ENCODE measurements at regions not wholly inside any gene's neighbourhood (a gene's known extent, or its start where the extent isn't known, plus 50 kb on each side); places are given as distances from the start of the nearest gene placed in this dataset.
"Not testable (repeated sequence)": the region's sequence is repeated elsewhere in the genome, so short reads cannot be mapped to it uniquely, and the experiment has no call there.

DNA sequence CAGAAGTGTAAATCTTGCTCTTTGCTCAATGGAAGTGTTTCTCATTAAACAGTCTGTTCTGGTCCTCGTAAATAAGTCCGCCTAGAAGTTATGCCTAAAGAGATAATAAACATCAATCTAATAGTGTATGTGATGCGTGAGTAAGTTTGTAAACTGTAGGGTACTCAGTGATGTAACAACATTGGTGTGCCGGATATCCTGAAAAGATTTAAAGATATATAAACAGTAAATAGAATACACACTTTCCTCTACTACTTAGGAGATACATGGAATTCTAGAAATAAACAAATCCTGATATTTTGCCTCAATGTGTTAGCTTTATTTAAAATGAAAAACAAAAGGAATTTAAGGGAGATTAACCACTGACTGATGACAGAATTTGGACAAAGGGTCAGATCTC, 123.5 kb downstream of the AHR start:
- no peaks in the 10 kb centered on the region for H3K4me1 ChIP-seq (replicated peaks in 1 of 2)
- no peak overlapping the region for H3K27ac ChIP-seq
- in situ Hi-C loops (cut with MboI; ENCODE audit: low pct_unique_long_range_greater_than_20kb in 2 of 9, low sequenced_read_pairs in 9 of 9, unreplicated experiment in 9 of 9): no loop called here
- 55 to 100% (median 85%) methylated on average over 1 to 4 of the region's 4 CpGs; no CpG with 5 or more reads in 1 of the 10 experiments for WGBS, 10 experiments
- no peak overlapping the region for H3K4me3 ChIP-seq
- no peak for ATAC-seq (replicated peaks in 6 of 8)

GRCh38 chr7:17422966-17423365, 124.5 kb downstream of the AHR start:
- in situ Hi-C loops (cut with MboI; ENCODE audit: low pct_unique_long_range_greater_than_20kb in 2 of 9, low sequenced_read_pairs in 9 of 9, unreplicated experiment in 9 of 9): no loop called here
- 23 to 100% (median 74%) methylated on average over 1 to 2 of the region's 2 CpGs for WGBS, 10 experiments
- Histone ChIP-seq H3K4me3 (no peak overlapping the region), H3K27ac (no peak overlapping the region), H3K4me1 (replicated peaks in 1 of 2) (no peaks in the 10 kb centered on the region)
- no peak for ATAC-seq (replicated peaks in 6 of 8)

GRCh38 chr7:17427924-17428323, 129.5 kb downstream of the AHR start:
- no peak overlapping the region for H3K27ac ChIP-seq
- no peak overlapping the region for H3K4me3 ChIP-seq
- no peak for ATAC-seq (replicated peaks in 6 of 8)
- in situ Hi-C loops (cut with MboI; ENCODE audit: low pct_unique_long_range_greater_than_20kb in 2 of 9, low sequenced_read_pairs in 9 of 9, unreplicated experiment in 9 of 9): no loop called here
- H3K4me1 ChIP-seq (replicated peaks in 1 of 2): no peaks in the 10 kb centered on the region

GRCh38 chr7:17429579-17429978, 131.1 kb downstream of the AHR start:
- WGBS, 10 experiments: 60 to 100% (median 86%) methylated on average over 1 to 4 of the region's 4 CpGs; no CpG with 5 or more reads in 1 of the 10 experiments
- no peak for ATAC-seq (replicated peaks in 6 of 8)
- in situ Hi-C loops (cut with MboI; ENCODE audit: low pct_unique_long_range_greater_than_20kb in 2 of 9, low sequenced_read_pairs in 9 of 9, unreplicated experiment in 9 of 9): no loop called here
- Histone ChIP-seq H3K4me3 (no peak overlapping the region), H3K27ac (no peak overlapping the region), H3K4me1 (replicated peaks in 1 of 2) (no peaks in the 10 kb centered on the region)

DNA sequence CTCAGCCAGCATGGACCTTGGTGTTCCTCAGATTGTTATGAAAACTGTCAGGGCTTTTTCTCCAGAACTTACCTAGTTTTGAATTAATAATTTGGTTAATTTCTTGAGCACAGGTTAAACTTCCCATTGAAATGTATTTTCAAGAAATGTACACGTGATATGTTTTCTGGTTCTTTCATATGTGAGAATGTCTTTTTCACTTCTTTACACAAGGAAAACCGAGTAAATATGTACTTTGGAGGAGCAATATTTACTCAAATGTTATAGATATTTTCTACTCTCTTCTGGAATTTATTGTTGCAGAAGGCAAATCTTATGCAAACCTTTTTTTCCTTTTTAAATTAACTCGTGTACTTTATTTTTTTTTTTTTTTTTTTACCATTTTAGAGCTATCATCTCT, 134.3 kb downstream of the AHR start:
- 38 to 90% (median 53%) methylated on average over 3 of the region's 3 CpGs; no CpG with 5 or more reads in 1 of the 10 experiments for WGBS, 10 experiments
- in situ Hi-C loops (cut with MboI; ENCODE audit: low pct_unique_long_range_greater_than_20kb in 2 of 9, low sequenced_read_pairs in 9 of 9, unreplicated experiment in 9 of 9): no loop called here
- Histone ChIP-seq H3K4me1 (replicated peaks in 1 of 2) (peaks cover 0 to 5% of the 10 kb centered on the region in 2 donors), H3K4me3 (no peak overlapping the region), H3K27ac (no peak overlapping the region)
- ATAC-seq (replicated peaks in 6 of 8): no peak

DNA sequence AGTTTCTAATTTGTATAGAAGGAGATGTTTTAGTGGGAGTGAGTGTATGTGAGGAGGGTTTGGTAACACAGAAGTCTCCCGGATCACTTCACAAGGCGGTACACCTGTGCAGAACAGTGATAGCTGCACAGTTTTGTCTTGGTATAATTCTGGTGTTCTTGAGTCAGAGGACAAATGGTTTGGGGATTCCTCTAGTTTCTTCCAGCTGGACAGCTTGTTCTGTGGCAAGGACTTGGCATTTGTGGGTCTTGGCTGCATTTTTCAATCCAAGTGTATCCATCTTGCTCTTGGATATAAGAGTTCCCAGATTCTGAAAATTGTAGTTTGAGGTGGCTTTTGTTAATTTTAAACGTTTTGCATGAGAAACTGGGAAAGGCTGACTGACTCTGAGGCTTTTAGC, 135.7 kb downstream of the AHR start:
- no peak for ATAC-seq (replicated peaks in 6 of 8)
- H3K4me3 ChIP-seq: no peak overlapping the region
- H3K4me1 ChIP-seq (replicated peaks in 1 of 2): peaks cover 0 to 5% of the 10 kb centered on the region in 2 donors
- 0 to 93% (median 80%) methylated on average over 1 to 3 of the region's 3 CpGs; no CpG with 5 or more reads in 3 of the 10 experiments for WGBS, 10 experiments
- no peak overlapping the region for H3K27ac ChIP-seq
- in situ Hi-C loops (cut with MboI; ENCODE audit: low pct_unique_long_range_greater_than_20kb in 2 of 9, low sequenced_read_pairs in 9 of 9, unreplicated experiment in 9 of 9): no loop called here

DNA sequence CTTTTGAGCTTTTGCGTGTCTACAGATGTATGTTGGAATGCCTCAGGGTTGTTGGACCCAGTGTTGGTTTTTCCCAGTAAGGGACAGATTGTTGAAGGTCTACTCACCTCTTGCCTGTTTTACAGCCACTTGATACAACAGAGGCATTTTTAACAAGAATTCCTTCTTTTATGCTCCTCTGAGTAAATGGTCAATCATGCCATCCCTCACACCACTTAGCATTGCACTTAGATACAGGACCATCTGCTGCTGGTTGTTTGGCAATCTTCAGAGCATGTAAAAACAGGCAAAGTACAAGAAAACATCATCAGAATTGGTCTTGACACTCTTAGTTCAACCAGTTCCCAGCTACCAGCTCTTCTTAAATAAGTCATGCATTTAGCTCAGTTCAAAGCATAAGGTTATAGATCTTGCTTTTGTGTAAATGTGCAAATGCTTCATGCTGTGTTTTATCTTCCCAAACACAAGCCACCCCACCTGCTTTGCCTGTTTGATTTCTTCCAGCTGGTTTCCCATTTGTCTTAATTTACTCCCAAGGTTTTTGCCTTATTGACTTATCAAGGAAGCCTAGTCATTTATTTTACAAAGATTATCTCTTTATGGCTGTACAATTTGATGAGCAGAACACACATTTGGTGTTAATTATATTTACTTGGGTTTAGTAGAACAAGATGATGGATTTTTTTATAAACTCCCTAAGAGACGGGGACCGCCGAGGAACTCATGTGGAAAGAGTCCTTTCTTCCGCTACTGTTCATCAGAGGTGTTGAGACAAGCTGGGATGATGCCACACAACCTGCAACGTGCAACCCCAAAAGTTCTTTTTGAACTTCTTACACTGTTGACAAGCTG, 136.6 kb downstream of the AHR start:
- in situ Hi-C loops (cut with MboI; ENCODE audit: low pct_unique_long_range_greater_than_20kb in 2 of 9, low sequenced_read_pairs in 9 of 9, unreplicated experiment in 9 of 9): no loop called here
- no peak overlapping the region for H3K4me3 ChIP-seq
- no peak overlapping the region for H3K27ac ChIP-seq
- peaks cover 0 to 5% of the 10 kb centered on the region in 2 donors for H3K4me1 ChIP-seq (replicated peaks in 1 of 2)
- no peak for ATAC-seq (replicated peaks in 6 of 8)
- 80 to 100% (median 88%) methylated on average over 1 to 6 of the region's 6 CpGs; no CpG with 5 or more reads in 1 of the 10 experiments for WGBS, 10 experiments

- no peak overlapping the region for H3K27ac ChIP-seq
- H3K4me3 ChIP-seq: no peak overlapping the region
- no peak for ATAC-seq (replicated peaks in 6 of 8)
- WGBS, 10 experiments: 10 to 90% (median 31%) methylated on average over 1 to 2 of the region's 2 CpGs; no CpG with 5 or more reads in 2 of the 10 experiments
- in situ Hi-C loops (cut with MboI; ENCODE audit: low pct_unique_long_range_greater_than_20kb in 2 of 9, low sequenced_read_pairs in 9 of 9, unreplicated experiment in 9 of 9): no loop called here
- H3K4me1 ChIP-seq (replicated peaks in 1 of 2): peaks cover 0 to 5% of the 10 kb centered on the region in 2 donors
Measured at GRCh38 chr7:17436126-17436525, 137.7 kb downstream of the AHR start.

- in situ Hi-C loops (cut with MboI; ENCODE audit: low pct_unique_long_range_greater_than_20kb in 2 of 9, low sequenced_read_pairs in 9 of 9, unreplicated experiment in 9 of 9): no loop called here
- WGBS, 10 experiments: 92 to 100% (median 100%) methylated on average over 1 of the region's 1 CpG; no CpG with 5 or more reads in 4 of the 10 experiments
- ATAC-seq (replicated peaks in 6 of 8): no peak
- H3K27ac ChIP-seq: no peak overlapping the region
- H3K4me3 ChIP-seq: no peak overlapping the region
- H3K4me1 ChIP-seq (replicated peaks in 1 of 2): peaks cover 0 to 5% of the 10 kb centered on the region in 2 donors
Measured at GRCh38 chr7:17437586-17437985, 139.1 kb downstream of the AHR start.

DNA sequence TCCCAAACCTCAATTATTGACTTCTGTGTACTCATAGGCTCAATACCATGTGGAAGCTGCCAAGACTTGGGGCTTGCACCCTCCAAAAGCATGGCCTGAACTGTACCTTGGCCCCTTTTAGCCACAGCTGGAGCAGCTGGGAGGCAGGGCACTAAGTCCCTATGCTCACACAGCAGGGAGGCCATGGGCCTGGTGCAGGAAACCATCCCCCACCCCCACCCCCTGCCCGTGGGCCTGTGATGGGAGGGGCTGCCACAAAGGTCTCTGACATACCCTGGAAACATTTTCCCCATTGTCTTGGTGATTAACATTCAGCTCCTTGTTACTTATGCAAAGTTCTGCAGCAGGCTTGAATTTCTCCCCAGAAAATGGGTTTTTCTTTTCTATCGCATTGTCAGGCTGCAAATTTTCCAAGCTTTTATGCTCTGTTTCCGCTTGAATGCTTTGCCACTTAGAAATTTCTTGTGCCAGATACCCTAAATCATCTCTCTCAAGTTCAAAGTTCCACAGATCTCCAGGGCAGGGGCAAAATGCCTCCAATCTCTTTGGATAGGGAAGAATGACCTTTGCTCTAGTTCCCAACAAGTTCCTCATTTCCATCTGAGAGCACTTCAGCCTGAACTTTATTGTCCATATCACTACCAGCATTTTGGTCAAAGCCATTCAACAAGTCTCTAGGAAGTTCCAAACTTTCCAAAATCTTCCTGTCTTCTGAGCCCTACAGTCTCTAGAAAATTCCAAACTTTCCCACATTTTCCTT, 141.8 kb downstream of the AHR start:
- H3K4me1 ChIP-seq (replicated peaks in 1 of 2); H3K4me3 ChIP-seq; in situ Hi-C loops (cut with MboI; ENCODE audit: low pct_unique_long_range_greater_than_20kb in 2 of 9, low sequenced_read_pairs in 9 of 9, unreplicated experiment in 9 of 9); H3K27ac ChIP-seq: not testable (repeated sequence)
- WGBS, 10 experiments: 0 to 100% (median 75%) methylated on average over 1 to 2 of the region's 3 CpGs; no CpG with 5 or more reads in 2 of the 10 experiments
- ATAC-seq (replicated peaks in 6 of 8): peak in 3 of 8 experiments; percentile 42 to 51 (median 42)

DNA sequence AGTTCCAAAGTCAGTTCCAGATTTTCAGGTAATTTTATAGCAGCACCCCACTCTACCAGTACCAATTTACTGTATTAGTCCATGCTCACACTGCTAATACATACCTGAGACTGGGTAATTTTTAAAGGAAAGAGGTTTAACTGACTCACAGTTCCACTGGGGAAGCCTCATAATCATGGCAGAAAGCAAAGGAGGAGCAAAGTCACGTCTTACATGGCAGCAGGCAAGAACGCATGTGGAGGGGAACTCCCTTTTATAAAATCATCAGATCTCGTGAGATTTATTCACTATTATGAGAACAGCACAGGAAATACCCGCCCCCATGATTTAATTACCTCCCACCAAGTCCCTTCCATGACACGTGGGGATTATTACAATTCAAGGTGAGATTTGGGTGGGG, 142.4 kb downstream of the AHR start:
- H3K27ac ChIP-seq: no peak overlapping the region
- H3K4me1 ChIP-seq (replicated peaks in 1 of 2): peaks cover 0 to 3% of the 10 kb centered on the region in 2 donors
- ATAC-seq (replicated peaks in 6 of 8): no peak
- 74 to 100% (median 92%) methylated on average over 1 to 5 of the region's 5 CpGs; no CpG with 5 or more reads in 3 of the 10 experiments for WGBS, 10 experiments
- in situ Hi-C loops (cut with MboI; ENCODE audit: low pct_unique_long_range_greater_than_20kb in 2 of 9, low sequenced_read_pairs in 9 of 9, unreplicated experiment in 9 of 9): no loop called here
- no peak overlapping the region for H3K4me3 ChIP-seq

DNA sequence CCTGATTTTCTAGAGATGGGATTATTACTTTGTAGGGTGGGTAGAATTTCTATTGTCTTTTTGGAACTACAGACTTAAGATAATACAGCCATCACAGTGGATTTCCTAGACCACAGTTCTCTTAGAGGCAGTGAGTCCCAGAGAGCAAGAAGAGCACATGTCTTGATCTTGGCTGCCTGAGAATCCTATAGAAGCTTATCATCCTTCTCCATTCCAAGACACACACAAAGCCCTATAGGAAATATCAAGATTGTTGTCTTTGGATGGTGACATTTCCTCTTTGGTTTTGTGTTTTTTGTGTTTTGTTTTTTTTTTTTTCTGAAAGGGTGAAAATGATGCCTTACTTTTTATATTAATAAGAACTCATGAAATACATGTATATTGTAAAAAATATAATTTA, 143.1 kb downstream of the AHR start:
- H3K4me1 ChIP-seq (replicated peaks in 1 of 2): no peaks in the 10 kb centered on the region
- no peak for ATAC-seq (replicated peaks in 6 of 8)
- no peak overlapping the region for H3K4me3 ChIP-seq
- in situ Hi-C loops (cut with MboI; ENCODE audit: low pct_unique_long_range_greater_than_20kb in 2 of 9, low sequenced_read_pairs in 9 of 9, unreplicated experiment in 9 of 9): no loop called here
- H3K27ac ChIP-seq: no peak overlapping the region

GRCh38 chr7:17444151-17444550, 145.7 kb downstream of the AHR start:
- Histone ChIP-seq H3K4me1 (replicated peaks in 1 of 2) (no peaks in the 10 kb centered on the region), H3K27ac (no peak overlapping the region), H3K4me3 (no peak overlapping the region)
- in situ Hi-C loops (cut with MboI; ENCODE audit: low pct_unique_long_range_greater_than_20kb in 2 of 9, low sequenced_read_pairs in 9 of 9, unreplicated experiment in 9 of 9): no loop called here
- ATAC-seq (replicated peaks in 6 of 8): peak in 1 of 8 experiments; percentile 25
- WGBS, 10 experiments: 73 to 100% (median 100%) methylated on average over 1 to 2 of the region's 2 CpGs
